Effector CD8-positive, alpha-beta T cell (primary cell): ENCODE measurements at regions not wholly inside any gene's neighbourhood (a gene's known extent, or its start where the extent isn't known, plus 50 kb on each side); places are given as distances from the start of the nearest gene placed in this dataset.

Experiments
- DNase-seq: peaks from one replicate; lab custom pipeline; 2025; lab: John Stamatoyannopoulos, UW

- DNase-seq, result no peak
Observed at GRCh38 chr6:143594647-143595046, 83.1 kb upstream of the PHACTR2 start.

GRCh38 chr6:143592335-143592734, 80.8 kb upstream of the FUCA2 start:
- DNase-seq, result no peak

GRCh38 chr6:143591441-143591840, 79.9 kb upstream of the FUCA2 start:
- DNase-seq, result no peak

GRCh38 chr6:143589162-143589561, 77.6 kb upstream of the FUCA2 start:
- DNase-seq, result no peak

GRCh38 chr6:143586557-143586956, 75.0 kb upstream of the FUCA2 start:
- no peak for DNase-seq

GRCh38 chr6:143585716-143586115, 74.2 kb upstream of the FUCA2 start:
- no peak for DNase-seq

- DNase-seq, result no peak
Observed at GRCh38 chr6:143585241-143585640, 73.7 kb upstream of the FUCA2 start.

GRCh38 chr6:143583542-143584327, 72.2 kb upstream of the FUCA2 start:
- DNase-seq, result no peak

GRCh38 chr6:143581835-143582480, 70.4 kb upstream of the FUCA2 start:
- DNase-seq, result no peak

- no peak for DNase-seq
Observed at GRCh38 chr6:143579703-143580102, 68.2 kb upstream of the FUCA2 start.

- DNase-seq, result no peak
Observed at GRCh38 chr6:143578054-143578453, 66.5 kb upstream of the FUCA2 start.

GRCh38 chr6:143575901-143576426, 64.4 kb upstream of the FUCA2 start:
- no peak for DNase-seq

- DNase-seq, result peak; percentile 3
Observed at GRCh38 chr6:143575440-143575839, 63.9 kb upstream of the FUCA2 start.

GRCh38 chr6:143570147-143570853, 58.8 kb upstream of the FUCA2 start:
- DNase-seq, result no peak

GRCh38 chr6:143569040-143569439, 57.5 kb upstream of the FUCA2 start:
- DNase-seq, result no peak

GRCh38 chr6:143564484-143565017, 53.0 kb upstream of the FUCA2 start:
- no peak for DNase-seq

- DNase-seq, result no peak
Observed at GRCh38 chr6:143562143-143562542, 50.6 kb upstream of the FUCA2 start.
